GM18861 (cell line): ENCODE measurements at regions not wholly inside any gene's neighbourhood (a gene's known extent, or its start where the extent isn't known, plus 50 kb on each side); places are given as distances from the start of the nearest gene placed in this dataset.

Experiments
- ATAC-seq: cut with Tn5 transposase; IDR thresholded peaks from one replicate; pipeline ENCODE4 v1.9.1; 2021; ENCODE audit not compliant: unreplicated experiment

- ATAC-seq, result no peak
Observed at GRCh38 chr2:65486802-65487201, 54.4 kb upstream of the SPRED2 start.

- ATAC-seq, result no peak
Observed at GRCh38 chr2:65486282-65486681, 53.9 kb upstream of the SPRED2 start.

- no peak for ATAC-seq
Observed at GRCh38 chr2:65485839-65486238, 53.4 kb upstream of the SPRED2 start.

- ATAC-seq, result no peak
Observed at GRCh38 chr2:65483763-65484162, 51.4 kb upstream of the SPRED2 start.

GRCh38 chr2:65482971-65483370 is 50.6 kb upstream of the SPRED2 start:
- ATAC-seq, result no peak
